NCI-H748 treated with DMSO at 0.1 percent for 48 hours (cell line): ENCODE measurements at regions not wholly inside any gene's neighbourhood (a gene's known extent, or its start where the extent isn't known, plus 50 kb on each side); places are given as distances from the start of the nearest gene placed in this dataset.
"Not testable (repeated sequence)": the region's sequence is repeated elsewhere in the genome, so short reads cannot be mapped to it uniquely, and the experiment has no call there.

ENCODE experiments used
- DNase-seq: peaks from one replicate; lab custom pipeline; 2025; lab: John Stamatoyannopoulos, UW

DNA sequence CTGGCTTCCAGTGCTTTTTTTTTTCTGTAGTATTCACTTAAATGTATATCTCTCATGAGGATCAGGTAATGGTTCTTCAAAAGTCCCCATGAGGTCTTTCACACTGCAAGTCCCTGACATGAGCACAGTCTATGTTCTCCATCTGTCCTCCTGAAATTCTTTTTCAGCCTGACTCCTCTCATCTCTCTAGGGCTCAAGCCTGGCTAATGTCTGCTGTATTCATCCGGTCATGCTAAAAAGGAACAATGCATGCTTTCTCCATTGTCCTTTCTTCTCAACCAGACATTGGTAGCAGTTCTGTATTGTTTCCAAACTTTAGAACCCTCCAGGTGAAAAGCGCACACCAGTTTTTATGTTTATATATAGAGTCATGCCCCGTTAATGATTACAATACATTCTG, 368.3 kb upstream of the OLFM3 start:
- DNase-seq: no peak

DNA sequence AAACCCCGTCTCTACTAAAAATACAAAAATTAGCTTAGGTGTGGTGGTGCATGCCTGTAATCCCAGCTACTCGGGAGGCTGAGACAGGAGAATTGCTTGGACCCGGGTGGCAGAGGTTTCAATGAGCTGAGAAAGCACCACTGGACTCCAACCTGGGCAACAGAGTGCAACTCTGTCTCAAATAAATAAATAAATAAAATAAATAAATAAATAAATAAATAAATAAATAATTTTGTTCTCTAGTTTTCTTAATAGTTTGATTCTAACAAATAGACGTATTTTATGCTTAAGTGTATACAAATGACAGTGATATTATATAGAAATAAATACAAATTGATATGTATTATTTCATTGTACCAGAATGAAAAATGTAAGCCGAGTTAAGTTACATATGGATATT, 339.9 kb upstream of the OLFM3 start:
- no peak for DNase-seq

DNA sequence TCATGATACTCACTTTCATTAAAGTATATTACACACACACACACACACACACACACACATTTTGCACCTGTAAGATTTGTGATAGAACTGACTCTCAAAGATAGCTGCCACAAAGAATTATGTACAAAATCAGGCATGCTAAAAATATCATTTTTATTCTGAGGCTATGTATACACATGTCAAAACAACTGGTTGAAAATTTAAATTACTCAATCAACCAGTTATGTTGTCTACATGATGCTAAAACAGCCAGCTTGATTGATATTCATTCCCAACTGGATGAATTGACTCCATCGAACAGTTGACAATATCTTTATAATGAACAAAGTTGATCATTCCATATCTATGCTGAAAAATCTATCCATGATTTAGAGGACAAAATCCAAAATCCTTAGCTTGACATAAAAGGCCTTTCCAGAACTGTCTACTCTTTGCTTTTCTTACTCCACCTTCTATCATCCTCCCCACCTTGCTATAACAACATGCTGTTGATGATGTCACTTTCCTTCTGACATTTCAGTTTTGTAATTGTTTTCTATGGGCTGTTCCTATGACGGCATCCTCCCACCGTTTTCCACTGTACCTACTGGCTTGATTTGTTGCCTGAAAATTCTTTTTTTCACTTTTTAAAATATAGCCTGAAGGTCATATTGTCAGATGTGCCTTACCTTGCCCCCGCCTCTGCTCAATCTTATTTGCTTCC, 321.5 kb upstream of the OLFM3 start:
- no peak for DNase-seq

DNA sequence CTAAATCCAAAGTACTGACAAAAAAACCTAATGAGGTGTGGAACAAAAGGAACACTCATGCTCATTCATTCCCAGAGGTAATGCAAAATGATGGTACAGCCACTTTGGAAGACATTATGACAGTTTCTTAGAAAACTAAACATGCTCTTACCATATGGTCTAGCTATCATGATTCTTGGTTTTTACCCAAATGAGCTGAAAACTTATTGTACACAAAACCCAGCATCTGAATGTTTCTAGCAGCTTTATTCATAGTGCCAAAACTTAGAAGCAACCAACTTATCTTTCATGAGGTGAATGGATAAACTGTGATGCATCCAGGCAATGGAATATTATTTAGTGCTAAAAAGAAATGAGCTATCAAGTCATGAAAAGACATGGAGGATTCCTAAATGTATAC, 318.4 kb upstream of the OLFM3 start:
- no peak for DNase-seq

DNA sequence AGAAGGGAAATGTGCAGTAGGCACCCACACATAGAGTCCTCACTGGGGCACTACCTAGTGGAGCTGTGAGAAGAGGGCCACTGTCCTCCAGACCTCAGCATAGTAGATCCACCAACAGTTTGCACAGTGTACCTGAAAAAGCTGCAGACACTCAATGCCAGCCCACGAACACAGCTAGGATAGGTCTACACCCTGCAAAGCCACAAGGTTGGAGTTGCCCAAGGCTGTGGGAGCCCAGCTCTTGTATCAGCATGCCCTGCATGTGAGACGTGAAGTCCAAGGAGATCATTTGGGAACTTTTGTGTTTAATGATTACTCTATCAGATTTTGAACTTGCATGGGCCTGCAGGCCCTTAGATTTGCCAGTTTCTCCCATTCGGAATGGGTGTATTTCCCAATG, 299.4 kb upstream of the OLFM3 start:
- DNase-seq: no peak

DNA sequence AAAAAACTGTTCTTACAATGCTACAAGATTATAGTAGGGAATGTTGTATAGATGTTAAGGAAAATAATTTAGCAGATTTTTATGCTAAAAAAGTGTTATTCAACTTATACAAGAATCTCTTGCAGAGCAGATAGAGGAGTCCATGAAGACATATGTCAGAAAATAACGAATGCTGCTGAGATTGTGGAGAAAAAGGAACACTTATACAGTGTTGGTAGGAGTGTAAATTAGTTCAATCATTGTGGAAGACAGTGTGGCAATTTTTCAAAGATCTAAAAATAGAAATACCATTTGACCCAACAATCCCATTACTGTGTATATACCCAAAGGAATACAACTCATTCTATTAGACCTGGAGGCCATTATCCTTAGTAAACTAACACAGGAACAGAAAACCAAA, 286.2 kb upstream of the OLFM3 start:
- DNase-seq: no peak

DNA sequence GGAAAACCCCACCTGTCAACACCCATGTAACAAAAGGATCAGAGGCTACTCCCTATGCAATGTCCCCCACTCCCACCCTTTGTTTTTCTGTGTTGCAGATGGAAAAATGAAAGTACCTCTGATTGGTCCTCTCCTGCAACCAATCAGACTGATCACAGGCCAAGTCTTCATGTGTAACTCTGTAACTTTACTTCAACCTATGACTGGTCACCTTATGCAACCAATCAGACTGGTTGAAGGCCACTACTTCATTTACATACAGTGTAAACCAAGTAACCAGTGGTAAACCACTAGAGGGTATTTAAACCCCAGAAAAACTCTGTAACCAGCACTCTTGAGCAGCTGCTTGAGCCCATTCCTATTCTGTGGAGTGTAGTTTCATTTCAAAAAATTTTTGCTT, 266.3 kb upstream of the OLFM3 start:
- DNase-seq: no peak

DNA sequence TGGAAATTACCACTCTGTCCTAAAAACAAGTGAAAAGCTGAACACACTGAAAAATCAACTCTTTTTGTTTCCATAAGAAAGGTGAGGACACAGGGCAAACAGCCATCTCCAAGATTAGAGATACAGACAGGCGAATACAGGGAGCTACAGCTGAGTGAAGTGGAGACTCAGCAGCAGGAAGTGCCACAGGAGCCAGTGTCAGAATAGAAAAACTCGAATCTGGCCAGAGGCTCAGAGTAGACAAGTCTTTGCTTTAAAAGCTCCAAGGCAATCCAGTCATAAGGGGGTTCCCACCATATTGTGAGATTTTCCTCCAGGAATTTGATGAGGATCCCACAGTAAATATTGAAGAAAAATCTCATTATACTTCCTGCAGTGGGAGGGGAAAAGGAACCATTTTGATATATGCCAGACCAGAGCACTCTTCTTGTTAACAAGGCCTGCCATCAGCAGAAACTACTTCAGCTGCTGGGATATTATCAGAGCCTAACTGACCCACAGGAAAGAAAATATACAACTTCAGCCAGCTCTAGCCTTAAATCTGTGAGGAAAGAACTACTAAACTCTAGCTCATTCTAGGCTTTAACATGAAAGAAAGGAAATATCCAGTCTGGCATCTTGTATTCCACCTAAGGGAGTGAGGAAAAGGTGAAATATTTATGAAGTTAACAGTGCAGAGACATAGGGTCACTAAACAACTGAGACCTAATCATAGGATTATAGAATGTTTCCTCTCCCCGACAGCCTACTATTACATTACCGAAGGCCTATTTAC, 256.2 kb upstream of the OLFM3 start:
- DNase-seq: no peak

DNA sequence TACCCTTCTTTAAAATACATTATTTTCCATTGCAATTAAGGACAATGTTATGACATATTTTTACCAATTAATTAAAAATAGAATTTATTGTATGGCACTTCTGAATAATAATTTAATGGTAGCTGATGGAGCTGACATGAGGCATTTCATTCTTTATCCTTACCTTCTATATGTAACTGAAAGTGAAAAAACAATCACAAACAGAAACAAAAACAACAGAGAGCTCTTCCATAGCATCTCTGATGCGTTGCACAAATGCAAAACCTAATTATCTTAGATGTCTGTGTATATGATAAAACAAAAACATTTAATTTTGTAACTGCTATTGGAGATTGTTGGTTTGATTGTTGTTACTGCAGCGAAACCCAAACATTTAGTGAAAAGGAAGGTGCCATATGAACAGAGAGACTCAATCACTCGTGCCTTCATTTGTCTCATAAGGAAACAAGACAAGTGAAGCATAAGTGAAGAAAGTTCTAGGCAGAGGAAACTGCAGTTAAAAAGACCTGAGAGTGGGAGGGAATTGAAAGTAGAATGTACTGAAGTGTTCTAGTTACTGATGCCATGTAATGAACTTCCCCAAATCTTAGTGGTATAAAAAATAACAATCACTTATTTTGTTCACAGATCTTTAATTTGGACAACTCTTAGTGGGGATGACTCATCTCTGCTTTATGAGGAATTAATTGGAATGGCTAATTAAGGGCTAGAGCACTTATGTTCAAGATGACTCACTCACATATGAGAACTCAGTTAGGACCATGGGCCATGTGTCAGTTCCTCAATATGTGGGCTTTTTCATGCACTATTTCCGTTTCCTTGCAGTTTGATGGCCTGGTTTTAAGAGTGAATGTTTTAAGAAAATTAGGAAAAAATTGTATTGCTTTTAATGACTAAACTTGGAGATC, 245.0 kb upstream of the OLFM3 start:
- DNase-seq: no peak

DNA sequence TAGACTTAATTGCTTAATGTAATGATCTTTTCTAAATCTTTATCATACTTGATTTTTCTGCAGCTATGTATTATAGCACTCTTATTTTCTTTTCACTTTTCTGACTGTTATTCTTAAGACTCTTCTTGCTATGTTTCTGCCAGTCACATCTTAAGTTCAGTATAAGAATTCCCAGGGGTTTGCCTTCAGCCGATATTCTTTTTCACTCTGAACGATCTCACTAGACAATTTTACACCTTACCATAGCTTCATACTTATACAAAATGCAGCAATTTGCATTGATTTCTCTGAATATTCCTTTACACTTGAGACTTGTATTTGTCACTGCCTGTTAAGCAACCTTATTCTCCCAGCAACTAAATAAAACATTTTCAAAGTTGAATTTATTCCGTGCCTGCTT, 242.5 kb upstream of the OLFM3 start:
- no peak for DNase-seq

DNA sequence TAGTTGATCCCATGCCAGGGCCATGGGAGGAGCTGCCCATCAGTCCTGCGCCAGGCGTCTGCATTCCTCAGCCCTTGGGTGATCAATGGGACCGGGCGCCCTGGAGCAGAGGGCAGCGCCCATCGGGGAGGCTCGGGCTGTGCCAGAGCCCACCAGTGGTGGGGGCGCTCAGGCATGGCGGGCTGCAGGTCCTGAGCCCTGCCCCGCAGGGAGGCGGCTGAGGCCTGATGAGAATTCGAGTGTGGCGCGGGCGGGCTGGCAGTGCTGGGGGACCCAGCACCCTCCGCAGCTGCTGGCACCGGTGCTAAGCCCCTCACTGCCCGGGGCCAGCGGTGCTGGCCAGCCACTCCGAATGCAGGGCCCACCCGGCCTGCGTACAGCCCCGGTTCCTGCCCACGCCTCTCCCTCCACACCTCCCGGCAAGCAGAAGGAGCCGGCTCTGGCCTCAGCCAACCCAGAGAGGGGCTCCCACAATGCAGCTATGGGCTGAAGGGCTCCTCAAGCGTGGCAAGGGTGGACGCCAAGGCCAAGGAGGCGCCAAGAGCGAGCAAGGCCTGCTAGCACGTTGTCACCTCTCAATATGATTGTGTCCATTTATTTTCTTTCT, 238.1 kb upstream of the OLFM3 start:
- DNase-seq: no peak

DNA sequence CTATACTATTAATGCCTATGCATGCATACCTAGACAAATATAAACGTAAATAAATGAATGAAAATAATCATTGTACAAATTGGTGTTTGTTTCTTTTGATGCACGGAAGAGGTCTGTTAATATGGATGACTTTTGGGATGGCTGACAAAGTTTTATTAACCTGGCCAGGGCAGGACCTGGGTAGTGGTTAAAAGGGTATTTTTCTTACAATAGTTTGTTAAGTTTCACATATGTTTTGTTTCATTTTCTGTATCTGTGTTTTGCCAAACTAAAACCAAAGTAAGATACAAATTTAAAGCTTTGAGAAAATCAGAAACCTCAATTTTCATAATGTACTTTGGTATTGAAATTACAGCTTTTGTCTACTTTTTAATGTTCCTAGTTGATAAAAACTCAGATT, 222.7 kb upstream of the OLFM3 start:
- DNase-seq: no peak

DNA sequence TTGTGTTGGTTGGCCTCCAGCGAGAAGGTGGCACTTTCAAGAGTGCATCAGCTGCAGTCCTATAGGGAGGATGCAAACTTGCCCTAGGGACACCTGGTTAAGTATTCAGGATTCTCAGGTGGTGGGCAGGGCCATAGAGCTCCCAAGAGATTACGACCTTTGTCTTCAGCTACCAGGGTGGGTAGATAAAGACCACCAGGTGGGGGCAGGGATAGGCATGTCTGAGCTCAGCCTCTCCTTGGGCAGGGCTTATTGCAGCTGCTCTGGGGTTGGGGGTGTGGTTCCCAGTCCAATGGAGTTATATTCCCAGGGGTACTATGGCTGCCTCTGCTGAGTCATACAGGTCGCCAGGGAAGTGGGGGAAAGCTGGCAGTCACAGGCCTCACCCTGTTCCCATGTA, 214.2 kb upstream of the OLFM3 start:
- not testable (repeated sequence) for DNase-seq

DNA sequence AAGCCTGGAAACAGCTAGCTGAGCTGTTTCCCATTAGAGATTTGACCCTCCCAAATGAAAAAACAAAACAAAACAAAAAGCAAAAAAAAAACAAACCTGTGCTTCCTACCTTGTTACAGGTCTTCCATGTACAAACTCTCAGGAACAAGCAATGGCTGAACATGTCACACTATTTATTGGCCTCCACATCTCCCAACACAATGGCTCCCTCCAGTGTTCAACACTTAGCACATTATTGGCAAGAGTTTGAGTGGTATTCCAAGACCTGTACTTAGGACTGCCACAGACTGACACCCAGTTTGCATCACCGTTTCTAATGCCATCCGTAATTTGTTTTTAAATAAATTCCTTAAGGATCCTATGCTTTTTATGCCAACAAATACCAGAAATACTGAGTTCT, 195.0 kb upstream of the OLFM3 start:
- peak; percentile 75 for DNase-seq

DNA sequence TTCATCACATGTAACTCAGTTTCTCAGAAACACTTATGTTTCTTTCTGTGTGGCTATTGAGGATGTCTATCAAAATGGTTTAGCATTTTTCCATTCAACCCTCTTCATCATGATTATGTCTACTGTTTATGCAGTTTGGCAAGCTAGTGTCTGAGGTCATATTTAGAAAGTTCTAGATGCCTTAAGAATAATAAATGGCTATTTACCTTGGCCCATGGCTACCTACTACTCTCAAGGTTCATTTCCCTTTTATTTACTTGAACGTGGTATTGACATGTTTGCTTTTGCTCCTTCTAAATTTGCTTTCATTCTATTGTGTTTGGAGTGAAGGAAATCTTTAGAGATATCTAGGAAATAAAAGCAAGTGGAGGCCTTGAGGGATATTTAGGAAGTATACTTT, 193.7 kb upstream of the OLFM3 start:
- no peak for DNase-seq

DNA sequence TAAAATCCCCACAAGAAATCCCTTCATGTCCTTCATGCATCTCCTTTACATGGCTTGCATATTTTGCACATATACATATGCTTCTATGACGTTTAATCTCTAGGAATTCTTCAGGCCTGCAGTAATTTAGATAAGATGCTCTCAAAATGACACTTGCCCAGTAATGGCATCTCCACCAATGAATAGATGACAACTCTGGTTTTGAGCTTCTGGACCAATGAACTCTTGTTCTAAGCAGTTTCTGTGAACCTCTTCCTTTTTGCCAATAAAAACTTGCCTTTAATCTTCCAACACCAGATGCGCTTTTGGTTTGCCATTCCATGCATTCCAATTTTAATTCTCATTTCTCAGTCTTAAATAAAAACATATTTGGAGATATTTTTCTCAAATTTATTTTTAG, 189.8 kb upstream of the OLFM3 start:
- no peak for DNase-seq

DNA sequence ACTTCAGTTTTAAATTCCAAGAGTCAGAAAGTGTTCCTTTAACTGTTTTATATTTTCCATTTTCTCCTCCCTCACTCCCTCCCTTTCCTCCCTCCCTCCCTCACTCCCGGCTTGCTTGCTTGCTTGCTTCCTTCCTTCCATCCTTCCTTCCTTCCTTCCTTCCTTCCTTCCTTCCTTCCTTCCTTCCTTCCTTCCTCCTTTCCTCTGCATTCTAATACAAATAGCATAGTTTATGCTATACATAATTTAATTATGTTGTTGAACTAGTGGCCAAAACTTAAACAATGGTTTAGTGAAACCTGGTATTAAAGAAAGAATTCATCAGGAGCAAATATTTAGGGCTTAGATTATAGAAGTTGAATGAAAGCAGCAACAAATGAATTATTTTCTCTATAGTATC, 188.5 kb upstream of the OLFM3 start:
- no peak for DNase-seq

DNA sequence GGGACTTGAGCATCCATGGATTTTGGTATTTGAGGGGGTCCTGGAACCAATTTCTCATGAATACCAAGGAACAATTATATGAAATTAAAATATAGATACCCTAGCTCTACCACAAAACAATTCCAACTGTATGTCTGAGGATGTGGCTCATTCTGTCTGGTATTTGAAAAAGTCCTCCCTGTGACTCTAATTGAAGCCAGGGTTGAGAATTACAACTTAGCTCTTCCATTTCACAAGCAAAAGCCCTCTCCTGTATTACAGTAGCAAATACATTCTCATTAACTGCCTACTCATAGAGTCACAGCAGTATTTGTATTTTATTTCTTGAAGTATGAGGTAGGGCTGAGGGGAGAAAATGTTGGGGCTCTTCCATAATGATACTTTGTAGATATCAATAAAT, 187.8 kb upstream of the OLFM3 start:
- DNase-seq: no peak

DNA sequence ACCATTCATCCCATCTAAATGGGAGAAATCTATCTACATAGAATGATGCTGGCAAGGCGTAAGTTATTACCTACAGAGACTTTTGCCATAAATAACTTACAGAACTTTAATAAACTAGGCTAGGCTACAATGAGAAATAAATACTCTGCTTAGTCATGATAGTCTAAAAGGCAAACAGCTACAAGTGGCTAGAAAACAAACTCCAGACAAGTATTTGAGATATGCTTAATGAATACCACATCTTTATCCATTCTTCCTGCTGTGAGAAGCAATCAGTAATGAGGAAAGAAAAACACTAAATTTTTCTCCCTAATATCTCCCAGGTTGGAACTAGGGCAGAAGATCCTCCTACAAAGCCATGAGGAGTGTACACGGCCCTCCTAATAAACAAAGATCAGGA, 187.0 kb upstream of the OLFM3 start:
- no peak for DNase-seq

DNA sequence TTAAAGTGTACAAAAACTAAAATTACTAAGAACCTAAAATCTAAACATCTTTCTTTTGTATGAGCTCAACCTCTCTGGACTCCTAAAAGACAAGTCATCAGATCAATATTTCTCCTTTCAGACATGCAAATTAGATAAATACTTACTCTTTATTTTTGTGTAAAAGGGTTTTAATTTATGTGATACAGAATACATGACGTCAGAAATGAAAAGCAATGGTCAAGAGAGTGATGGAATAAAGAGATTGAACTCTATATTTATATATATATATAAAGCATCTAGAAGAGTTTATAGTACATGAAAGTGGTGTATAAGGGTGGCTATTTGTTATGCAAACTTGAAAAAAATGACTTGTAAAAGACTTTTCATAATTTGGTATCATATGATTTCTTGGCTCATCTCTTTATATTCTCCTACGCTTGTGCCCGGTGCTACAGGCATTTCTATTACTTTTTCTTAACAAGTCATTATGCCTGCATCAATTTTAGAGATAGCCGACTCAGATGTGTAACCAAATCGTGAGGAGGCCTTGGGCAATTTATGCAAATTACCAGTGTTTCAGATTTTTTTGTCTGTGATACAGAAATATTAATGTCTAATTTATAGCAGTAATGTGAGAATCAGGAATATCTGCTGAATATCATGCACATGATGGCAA, 186.0 kb upstream of the OLFM3 start:
- no peak for DNase-seq

DNA sequence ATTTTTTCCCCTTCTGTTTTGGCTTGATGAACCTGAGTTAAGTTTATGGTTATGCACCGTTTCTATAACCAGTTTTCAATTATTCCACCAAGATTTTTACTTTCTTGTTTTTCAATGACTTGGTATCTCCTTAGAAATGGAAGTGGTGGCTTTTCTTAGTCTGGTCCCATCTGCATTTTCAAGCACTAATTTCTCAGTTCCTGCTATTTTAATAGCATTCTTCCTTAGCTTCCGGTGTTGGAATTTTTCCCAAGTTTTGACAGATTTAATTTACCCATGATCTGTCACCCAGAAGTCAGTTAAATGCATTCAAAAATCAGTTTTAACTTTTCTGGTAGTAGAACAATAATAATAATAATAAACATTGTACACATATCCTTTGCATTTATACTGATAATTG, 184.6 kb upstream of the OLFM3 start:
- no peak for DNase-seq

DNA sequence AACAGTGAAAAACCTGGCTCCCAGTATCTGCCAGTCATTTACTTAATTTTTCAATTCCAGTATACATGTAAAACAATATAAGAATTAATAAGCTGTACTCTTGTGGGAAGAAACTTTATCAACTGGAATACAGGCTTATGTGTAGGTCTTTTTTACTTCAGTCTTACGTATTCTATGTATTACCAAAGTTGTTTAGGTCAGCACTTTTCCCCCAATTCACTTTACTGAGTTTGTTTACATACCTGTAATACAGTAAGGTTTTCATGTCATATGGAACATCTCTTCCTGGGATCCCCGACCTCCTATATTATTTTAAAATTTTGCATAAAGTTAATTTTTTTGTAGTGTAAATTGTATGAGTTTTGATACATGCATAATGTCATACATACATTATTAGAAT, 181.8 kb upstream of the OLFM3 start:
- no peak for DNase-seq
